H1 (cell line): ENCODE measurements at regions not wholly inside any gene's neighbourhood (a gene's known extent, or its start where the extent isn't known, plus 50 kb on each side); places are given as distances from the start of the nearest gene placed in this dataset.

Experiments
- CTCF ChIA-PET: fragments of 300-600 bp; sonication (Branson Sonifier 250); formaldehyde crosslinking; loops from one replicate; lab custom pipeline; 2021; ENCODE audit not compliant: partially characterized antibody; lab: Charles Lee
- POLR2A ChIA-PET: fragments of 300-600 bp; sonication (Branson Sonifier 250); formaldehyde crosslinking; loops from one replicate; lab custom pipeline; 2021; ENCODE audit warnings: inconsistent platforms; ENCODE audit not compliant: partially characterized antibody; lab: Charles Lee
- DNase-seq, 2 experiments: peaks; one replicate each; pipeline versions ENCODE4 v3.0.0 to v3.0.0-alpha.2; 2010 to 2022; ENCODE audit warnings: low spot score in 2 of 2, low read depth in 1 of 2, mixed read lengths in 1 of 2
- FAIRE-seq: peaks from 2 replicates; lab custom pipeline; 2011; peaks lifted over from hg19 to GRCh38; lab: Jason Lieb, UNC
- H2AFZ ChIP-seq: 2 replicates; pipeline ENCODE4 v1.8.1; 2012; ENCODE audit warnings: low read length, inconsistent platforms
- H2AK5ac ChIP-seq: 2 replicates; pipeline ENCODE4 v1.6.1; 2013; ENCODE audit warnings: low read depth, low read length
- H2BK120ac ChIP-seq: replicated peaks from 2 replicates; pipeline ENCODE3; 2013; ENCODE audit warnings: low read depth, low read length, inconsistent platforms
- H2BK12ac ChIP-seq: 2 replicates; pipeline ENCODE4 v1.6.1; 2013; ENCODE audit warnings: low read depth, low read length
- H2BK15ac ChIP-seq: 2 replicates; pipeline ENCODE4 v1.6.1; 2013; ENCODE audit warnings: low read length
- H2BK20ac ChIP-seq: 2 replicates; pipeline ENCODE4 v1.6.1; 2013; ENCODE audit warnings: low read length
- H2BK5ac ChIP-seq: 2 replicates; pipeline ENCODE4 v1.6.1; 2013; ENCODE audit warnings: low read depth, low read length
- H3K14ac ChIP-seq: 2 replicates; pipeline ENCODE4 v1.6.1; 2013; ENCODE audit warnings: inconsistent platforms; ENCODE audit not compliant: insufficient read length
- H3K18ac ChIP-seq: 2 replicates; pipeline ENCODE4 v1.6.1; 2013; ENCODE audit warnings: low read length; ENCODE audit errors: extremely low read depth
- H3K23ac ChIP-seq: 2 replicates; pipeline ENCODE4 v1.6.1; 2013; ENCODE audit warnings: inconsistent platforms; ENCODE audit not compliant: insufficient read length
- H3K23me2 ChIP-seq: 2 replicates; pipeline ENCODE4 v1.6.1; 2013; ENCODE audit warnings: low read depth, low read length
- H3K27ac ChIP-seq: 2 replicates; pipeline ENCODE4 v1.6.1; 2011; ENCODE audit warnings: low read depth, low read length, inconsistent platforms
- H3K27me3 ChIP-seq, 4 experiments: replicated peaks in 1 of 4; 1 replicate in 1 of 4; 2 replicates in 3 of 4; pipeline versions ENCODE4 v1.6.1 to v1.8.1; 2011 to 2013; ENCODE audit warnings: low read length in 3 of 4, mild to moderate bottlenecking in 3 of 4, inconsistent platforms in 2 of 4, mixed read lengths in 2 of 4, moderate library complexity in 1 of 4; ENCODE audit not compliant: control insufficient read depth in 3 of 4, insufficient read depth in 3 of 4; ENCODE audit errors: extremely low read depth in 1 of 4
- H3K36me3 ChIP-seq, 4 experiments: 2 replicates each; pipeline versions ENCODE4 v1.6.1 to v1.8.1; 2011 to 2013; ENCODE audit warnings: mild to moderate bottlenecking in 4 of 4, low read length in 3 of 4, moderate library complexity in 2 of 4, control low read depth in 1 of 4, inconsistent platforms in 1 of 4; ENCODE audit not compliant: insufficient read depth in 4 of 4, control insufficient read depth in 2 of 4
- H3K4ac ChIP-seq: replicated peaks from 2 replicates; pipeline ENCODE3; 2013; ENCODE audit warnings: low read length, low read depth, mixed read lengths, inconsistent platforms; ENCODE audit not compliant: insufficient read length
- H3K4me1 ChIP-seq, 4 experiments: replicated peaks in 1 of 4; 1 replicate in 1 of 4; 2 replicates in 3 of 4; pipeline versions ENCODE4 v1.6.1 to v1.8.1; 2011 to 2013; ENCODE audit warnings: low read length in 3 of 4, inconsistent platforms in 2 of 4, mixed read lengths in 1 of 4; ENCODE audit not compliant: insufficient read depth in 4 of 4, control insufficient read depth in 3 of 4
- H3K4me2 ChIP-seq, 2 experiments: 2 replicates each; pipeline versions ENCODE4 v1.6.1 to v1.8.1; 2011 to 2013; ENCODE audit warnings: low read depth in 2 of 2, low read length in 2 of 2, control low read depth in 1 of 2, inconsistent platforms in 1 of 2, mild to moderate bottlenecking in 1 of 2; ENCODE audit not compliant: insufficient read depth in 1 of 2
- H3K4me3 ChIP-seq, 4 experiments: fragments of 200-600, 300-600 bp in 1 of 4; sonication (generic), shearing (Covaris generic), sonication (Bioruptor Twin) in 1 of 4; 2 replicates each; pipeline versions ENCODE4 v1.5.1 to v1.8.1; 2011 to 2016; ENCODE audit warnings: low read length in 4 of 4, low read depth in 3 of 4, control low read depth in 2 of 4, inconsistent platforms in 2 of 4, mild to moderate bottlenecking in 2 of 4, mixed read lengths in 1 of 4, moderate library complexity in 1 of 4; ENCODE audit not compliant: insufficient read depth in 2 of 4; ENCODE audit errors: extremely low read depth in 1 of 4
- H3K56ac ChIP-seq: replicated peaks from 2 replicates; pipeline ENCODE3; 2013; ENCODE audit warnings: low read depth, mild to moderate bottlenecking, mixed read lengths, low read length, inconsistent platforms; ENCODE audit not compliant: insufficient read length
- H3K79me1 ChIP-seq: 2 replicates; pipeline ENCODE4 v1.6.1; 2013; ENCODE audit warnings: low read depth, low read length, control low read depth
- H3K79me2 ChIP-seq, 2 experiments: 2 replicates each; pipeline versions ENCODE4 v1.6.1 to v1.8.1; 2012 to 2013; ENCODE audit warnings: low read length in 2 of 2, mild to moderate bottlenecking in 2 of 2, inconsistent platforms in 1 of 2; ENCODE audit not compliant: insufficient read depth in 2 of 2, control insufficient read depth in 1 of 2
- H3K9ac ChIP-seq, 4 experiments: replicated peaks in 1 of 4; 1 replicate in 1 of 4; 2 replicates in 3 of 4; pipeline versions ENCODE4 v1.6.1 to v1.8.1; 2011 to 2013; ENCODE audit warnings: low read depth in 3 of 4, low read length in 3 of 4, control low read depth in 2 of 4, mild to moderate bottlenecking in 2 of 4, moderate library complexity in 2 of 4, inconsistent platforms in 1 of 4; ENCODE audit errors: extremely low read depth in 1 of 4
- H3K9me3 ChIP-seq, 2 experiments: 2 replicates each; pipeline versions ENCODE4 v1.6.1 to v1.8.1; 2012 to 2013; ENCODE audit warnings: mild to moderate bottlenecking in 2 of 2, moderate library complexity in 2 of 2, control low read depth in 1 of 2, inconsistent platforms in 1 of 2, low read depth in 1 of 2, low read length in 1 of 2, mixed read lengths in 1 of 2; ENCODE audit not compliant: insufficient read depth in 2 of 2
- H4K20me1 ChIP-seq, 2 experiments: replicated peaks in 1 of 2; 2 replicates each; pipeline versions ENCODE3 to v1.8.1; 2011 to 2013; ENCODE audit warnings: inconsistent platforms in 2 of 2, low read length in 2 of 2, mild to moderate bottlenecking in 1 of 2; ENCODE audit not compliant: insufficient read depth in 2 of 2, control insufficient read depth in 1 of 2
- H4K5ac ChIP-seq: 2 replicates; pipeline ENCODE4 v1.6.1; 2013; ENCODE audit warnings: low read length, low read depth, mixed read lengths, inconsistent platforms; ENCODE audit not compliant: insufficient read length
- H4K8ac ChIP-seq: 2 replicates; pipeline ENCODE4 v1.8.0; 2013; ENCODE audit warnings: mild to moderate bottlenecking, moderate library complexity, low read length, inconsistent platforms; ENCODE audit not compliant: insufficient read depth; ENCODE audit errors: extremely low read depth
- H4K91ac ChIP-seq: replicated peaks from 2 replicates; pipeline ENCODE3; 2013; ENCODE audit warnings: low read length, mixed read lengths, inconsistent platforms; ENCODE audit not compliant: insufficient read length
- WGBS, 2 experiments: shearing (Covaris generic) in 1 of 2; methylation state at CpG; one replicate each; pipeline versions ENCODE4 v1.1.6 to v1.1.7; 2013 to 2015; ENCODE audit warnings: low lambda C conversion rate in 2 of 2, mixed read lengths in 2 of 2, inconsistent platforms in 1 of 2, low coverage in 1 of 2, missing lambda C conversion rate in 1 of 2; ENCODE audit not compliant: insufficient replicate concordance in 2 of 2, insufficient coverage in 1 of 2, insufficient read length in 1 of 2; ENCODE audit errors: extremely low coverage in 1 of 2, missing lambda C conversion rate in 1 of 2; 5-methylcytosine and 5-hydroxymethylcytosine counted together
- TF ChIP-seq, protein P1 (sequence below): IDR thresholded peaks from 2 replicates; pipeline ENCODE4 v1.6.1; 2012; ENCODE audit warnings: low read length, inconsistent platforms

DNA sequence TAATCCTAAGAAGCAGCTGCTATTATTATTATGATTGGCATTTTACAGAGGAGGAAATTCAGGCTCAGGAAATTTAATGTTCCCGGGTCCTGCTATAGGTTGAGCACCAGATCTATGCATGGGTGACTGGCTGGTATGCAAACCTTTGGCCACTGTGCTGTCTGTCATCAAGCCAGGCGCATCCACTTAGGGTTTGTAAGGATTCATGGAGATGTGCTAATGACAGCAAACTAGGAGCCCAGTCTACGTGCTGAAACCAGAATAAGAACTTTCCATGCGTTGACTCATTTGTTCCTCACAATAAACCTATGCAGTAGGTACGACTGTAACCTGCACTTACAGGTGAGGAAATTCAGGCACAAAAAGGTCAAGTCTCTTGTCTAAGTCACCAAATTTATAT, 64.5 kb upstream of the ZMIZ1 start:
- H3K27me3 ChIP-seq: no peaks in the 10 kb centered on the region; a peak in 1 of 7 replicates

More for the DNA sequence above, 64.5 kb upstream of the ZMIZ1 start:
- H2BK12ac ChIP-seq: no peak overlapping the region
- no peak overlapping the region for H3K27ac ChIP-seq
- no peak overlapping the region for H3K56ac ChIP-seq
- no peaks in the 10 kb centered on the region for H3K79me1 ChIP-seq
- H4K20me1 ChIP-seq: no peaks in the 10 kb centered on the region
- no peak overlapping the region for H2BK20ac ChIP-seq
- no peak overlapping the region for H3K23ac ChIP-seq
- no peak overlapping the region for H2AFZ ChIP-seq
- no peak overlapping the region for H3K9ac ChIP-seq
- POLR2A ChIA-PET: no interaction called here
- H4K91ac ChIP-seq: no peak overlapping the region
- no peaks in the 10 kb centered on the region for H3K9me3 ChIP-seq
- no peak for DNase-seq
- no peaks in the 10 kb centered on the region for H3K36me3 ChIP-seq
- CTCF ChIA-PET: interaction anchor here (1.2 to 2.8 kb wide), 4 partner anchors 11 to 152 kb away, joined by 3 to 7 read pairs (median 4); no protein-coding TSS in a partner anchor
- no peak overlapping the region for H3K4me2 ChIP-seq
- no peak overlapping the region for H3K4me3 ChIP-seq
- FAIRE-seq: no peak
- H2AK5ac ChIP-seq: no peak overlapping the region
- H4K5ac ChIP-seq: no peak overlapping the region
- H3K4me1 ChIP-seq: peaks cover 0 to 2% (median 0%) of the 10 kb centered on the region in 4 experiments; a peak in 1 of 7 replicates
- H2BK5ac ChIP-seq: no peak overlapping the region
- no peak overlapping the region for H2BK120ac ChIP-seq
- no peaks in the 10 kb centered on the region for H3K79me2 ChIP-seq
- no peak overlapping the region for H2BK15ac ChIP-seq
- H3K18ac ChIP-seq: no peak overlapping the region
- H4K8ac ChIP-seq: no peak overlapping the region
- no peaks in the 10 kb centered on the region for H3K23me2 ChIP-seq
- TF ChIP-seq, protein P1, sequence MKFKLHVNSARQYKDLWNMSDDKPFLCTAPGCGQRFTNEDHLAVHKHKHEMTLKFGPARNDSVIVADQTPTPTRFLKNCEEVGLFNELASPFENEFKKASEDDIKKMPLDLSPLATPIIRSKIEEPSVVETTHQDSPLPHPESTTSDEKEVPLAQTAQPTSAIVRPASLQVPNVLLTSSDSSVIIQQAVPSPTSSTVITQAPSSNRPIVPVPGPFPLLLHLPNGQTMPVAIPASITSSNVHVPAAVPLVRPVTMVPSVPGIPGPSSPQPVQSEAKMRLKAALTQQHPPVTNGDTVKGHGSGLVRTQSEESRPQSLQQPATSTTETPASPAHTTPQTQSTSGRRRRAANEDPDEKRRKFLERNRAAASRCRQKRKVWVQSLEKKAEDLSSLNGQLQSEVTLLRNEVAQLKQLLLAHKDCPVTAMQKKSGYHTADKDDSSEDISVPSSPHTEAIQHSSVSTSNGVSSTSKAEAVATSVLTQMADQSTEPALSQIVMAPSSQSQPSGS: no peak
- no peak overlapping the region for H3K4ac ChIP-seq
- 81% methylated on average over 5 of the region's 5 CpGs; no CpG with 5 or more reads in 1 of the 2 experiments for WGBS, 2 experiments
- H3K14ac ChIP-seq: no peak overlapping the region
